ENCODE measurements at regions not wholly inside any gene's neighbourhood (a gene's known extent, or its start where the extent isn't known, plus 50 kb on each side); places are given as distances from the start of the nearest gene placed in this dataset.

DNA sequence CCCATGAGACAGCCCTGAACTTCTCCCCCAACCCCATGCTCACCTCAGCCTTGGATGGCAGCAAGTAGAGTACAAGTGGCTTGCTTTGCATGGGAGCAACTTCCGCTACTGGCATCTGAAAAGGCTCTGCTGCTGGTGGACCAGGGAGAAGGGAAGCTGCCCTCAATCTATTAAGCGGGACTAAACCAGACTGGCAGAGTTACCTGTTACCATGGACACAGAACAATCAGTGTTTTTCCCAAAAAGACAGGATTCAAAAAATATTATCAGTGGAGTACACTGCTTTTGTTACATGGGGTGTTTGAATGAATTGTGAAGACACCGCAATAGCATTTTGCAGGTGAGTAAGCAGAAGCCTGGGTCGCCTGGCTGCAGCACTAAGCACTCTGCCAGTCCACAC is 631.4 kb upstream of the B3GAT1 start:
- Histone ChIP-seq H3K9me3 (no peaks in the 10 kb centered on the region), H3K36me3 (no peaks in the 10 kb centered on the region), H3K27me3 (no peaks in the 10 kb centered on the region), H3K4me3 (no peak overlapping the region), H3K27ac (no peak overlapping the region), H3K4me1 (no peaks in the 10 kb centered on the region)
- TF ChIP-seq POLR2AphosphoS5 (IDR thresholded peaks at IDR 0.05) (no peak), POLR2A (IDR thresholded peaks at IDR 0.05) (no peak), EP300 (IDR thresholded peaks at IDR 0.05) (no peak)
- TF ChIP-seq, protein P1, sequence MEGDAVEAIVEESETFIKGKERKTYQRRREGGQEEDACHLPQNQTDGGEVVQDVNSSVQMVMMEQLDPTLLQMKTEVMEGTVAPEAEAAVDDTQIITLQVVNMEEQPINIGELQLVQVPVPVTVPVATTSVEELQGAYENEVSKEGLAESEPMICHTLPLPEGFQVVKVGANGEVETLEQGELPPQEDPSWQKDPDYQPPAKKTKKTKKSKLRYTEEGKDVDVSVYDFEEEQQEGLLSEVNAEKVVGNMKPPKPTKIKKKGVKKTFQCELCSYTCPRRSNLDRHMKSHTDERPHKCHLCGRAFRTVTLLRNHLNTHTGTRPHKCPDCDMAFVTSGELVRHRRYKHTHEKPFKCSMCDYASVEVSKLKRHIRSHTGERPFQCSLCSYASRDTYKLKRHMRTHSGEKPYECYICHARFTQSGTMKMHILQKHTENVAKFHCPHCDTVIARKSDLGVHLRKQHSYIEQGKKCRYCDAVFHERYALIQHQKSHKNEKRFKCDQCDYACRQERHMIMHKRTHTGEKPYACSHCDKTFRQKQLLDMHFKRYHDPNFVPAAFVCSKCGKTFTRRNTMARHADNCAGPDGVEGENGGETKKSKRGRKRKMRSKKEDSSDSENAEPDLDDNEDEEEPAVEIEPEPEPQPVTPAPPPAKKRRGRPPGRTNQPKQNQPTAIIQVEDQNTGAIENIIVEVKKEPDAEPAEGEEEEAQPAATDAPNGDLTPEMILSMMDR (IDR thresholded peaks at IDR 0.05): no peak
- WGBS, 2 donors: 84 to 88% methylated on average over 3 to 4 of the region's 4 CpGs
- DNase-seq (no peak), ATAC-seq (ENCODE audit: low FRiP score in 2 of 2) (no peak)

DNA sequence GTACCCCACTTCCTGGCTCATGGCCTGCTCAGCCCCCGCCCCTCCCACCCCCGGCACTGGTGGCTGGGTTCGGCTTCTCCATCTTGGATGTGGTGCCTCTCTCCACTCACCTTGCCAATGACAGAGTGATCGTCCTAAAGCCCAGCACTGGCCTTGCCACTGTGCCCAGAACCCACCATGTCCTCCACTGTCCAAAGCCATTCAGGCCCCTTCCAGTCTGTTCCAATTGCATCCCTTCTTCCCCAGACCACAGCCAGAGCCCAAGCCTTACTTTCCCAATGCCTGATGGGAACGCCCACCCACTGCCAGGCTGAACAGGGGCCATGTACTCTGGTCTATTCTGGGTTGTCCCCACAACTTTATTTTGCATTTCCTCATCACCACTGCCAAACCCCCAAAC is 625.8 kb upstream of the B3GAT1 start:
- Histone ChIP-seq H3K4me3 (no peak overlapping the region), H3K27ac (no peak overlapping the region), H3K36me3 (no peaks in the 10 kb centered on the region), H3K9me3 (no peaks in the 10 kb centered on the region), H3K4me1 (no peaks in the 10 kb centered on the region), H3K27me3 (no peaks in the 10 kb centered on the region)
- peak in 1 of 2 donors; percentile 36 for DNase-seq
- peak in 1 of 2 donors; percentile 57 for ATAC-seq (ENCODE audit: low FRiP score in 2 of 2)
- TF ChIP-seq EP300 (IDR thresholded peaks at IDR 0.05) (no peak), POLR2A (IDR thresholded peaks at IDR 0.05) (no peak), POLR2AphosphoS5 (IDR thresholded peaks at IDR 0.05) (no peak)
- TF ChIP-seq, protein P1 (IDR thresholded peaks at IDR 0.05): no peak
- WGBS, 2 donors: 66 to 87% methylated on average over 2 to 5 of the region's 5 CpGs

DNA sequence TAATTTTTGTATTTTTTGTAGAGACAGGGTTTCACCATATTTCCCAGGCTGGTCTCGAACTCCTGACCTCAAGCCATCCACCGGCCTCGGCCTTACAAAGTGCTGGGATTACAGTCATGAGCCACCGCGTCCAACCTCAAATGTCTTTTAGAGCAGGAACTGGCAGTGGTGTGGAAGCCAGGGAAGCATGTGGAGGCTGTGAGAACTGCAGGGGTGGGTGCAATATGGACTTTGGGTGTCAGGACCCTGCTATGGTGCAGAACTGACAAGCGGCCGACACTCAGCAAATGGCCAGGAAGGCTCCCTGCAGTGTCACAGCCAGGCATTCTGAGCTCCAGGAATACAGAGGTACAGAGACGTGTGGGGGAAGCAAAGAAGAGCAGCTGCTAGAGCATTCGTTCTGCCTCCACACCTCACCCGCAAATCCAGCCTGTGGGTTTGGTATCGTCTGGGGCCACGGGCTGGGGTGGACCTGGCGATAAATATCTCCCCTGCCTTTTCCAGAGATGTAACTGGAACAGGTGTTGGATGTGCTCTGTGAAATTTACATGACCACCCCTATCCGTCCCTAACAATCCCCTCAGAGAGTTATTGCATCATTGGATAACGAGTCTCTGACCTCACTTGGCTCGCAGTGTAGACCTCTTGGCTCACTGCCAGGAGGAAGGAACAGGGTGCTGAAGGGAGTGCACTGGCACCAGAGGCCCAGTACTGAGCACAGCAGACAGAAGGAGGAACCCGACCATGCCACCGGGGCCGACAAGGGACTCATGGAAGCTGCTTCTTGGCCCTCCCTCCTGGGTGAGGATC is 624.7 kb upstream of the B3GAT1 start:
- Histone ChIP-seq H3K9me3 (no peaks in the 10 kb centered on the region), H3K27me3 (no peaks in the 10 kb centered on the region), H3K36me3 (no peaks in the 10 kb centered on the region), H3K4me1 (no peaks in the 10 kb centered on the region), H3K4me3 (no peak overlapping the region), H3K27ac (no peak overlapping the region)
- 76 to 82% methylated on average over 17 to 19 of the region's 19 CpGs for WGBS, 2 donors
- ATAC-seq (ENCODE audit: low FRiP score in 2 of 2) (no peak), DNase-seq (no peak)
- TF ChIP-seq EP300 (IDR thresholded peaks at IDR 0.05) (no peak), POLR2A (IDR thresholded peaks at IDR 0.05) (no peak), POLR2AphosphoS5 (IDR thresholded peaks at IDR 0.05) (no peak)
- TF ChIP-seq, protein P1 (IDR thresholded peaks at IDR 0.05): no peak

DNA sequence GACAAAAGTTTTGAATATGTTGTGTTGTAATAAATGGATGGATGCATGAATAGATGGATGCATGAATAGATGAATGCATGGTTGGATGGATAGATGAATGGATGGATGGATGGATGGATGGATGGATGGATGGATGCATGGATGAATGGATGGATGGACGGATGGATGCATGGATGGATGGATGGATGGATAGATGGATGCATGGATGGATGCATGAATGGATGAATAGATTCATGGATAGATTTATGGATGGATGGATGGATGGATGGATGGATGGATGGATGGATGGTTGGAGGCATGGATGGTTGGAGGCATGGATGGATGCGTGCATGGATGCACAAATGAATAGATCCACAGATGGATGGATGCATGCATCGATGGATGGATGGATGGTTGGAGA is 623.2 kb upstream of the B3GAT1 start:
- H3K9me3 ChIP-seq: no peaks in the 10 kb centered on the region
- DNase-seq (no peak), ATAC-seq (ENCODE audit: low FRiP score in 2 of 2) (no peak)
- no peak for TF ChIP-seq POLR2A (IDR thresholded peaks at IDR 0.05)
- TF ChIP-seq EP300 (IDR thresholded peaks at IDR 0.05): no peak
- TF ChIP-seq, protein P1 (IDR thresholded peaks at IDR 0.05): no peak
- TF ChIP-seq POLR2AphosphoS5 (IDR thresholded peaks at IDR 0.05): no peak
- no peak overlapping the region for H3K4me3 ChIP-seq
- H3K4me1 ChIP-seq: no peaks in the 10 kb centered on the region
- WGBS, 2 donors: 85 to 95% methylated on average over 3 of the region's 3 CpGs
- H3K36me3 ChIP-seq: no peaks in the 10 kb centered on the region
- H3K27ac ChIP-seq: no peak overlapping the region
- H3K27me3 ChIP-seq: no peaks in the 10 kb centered on the region

DNA sequence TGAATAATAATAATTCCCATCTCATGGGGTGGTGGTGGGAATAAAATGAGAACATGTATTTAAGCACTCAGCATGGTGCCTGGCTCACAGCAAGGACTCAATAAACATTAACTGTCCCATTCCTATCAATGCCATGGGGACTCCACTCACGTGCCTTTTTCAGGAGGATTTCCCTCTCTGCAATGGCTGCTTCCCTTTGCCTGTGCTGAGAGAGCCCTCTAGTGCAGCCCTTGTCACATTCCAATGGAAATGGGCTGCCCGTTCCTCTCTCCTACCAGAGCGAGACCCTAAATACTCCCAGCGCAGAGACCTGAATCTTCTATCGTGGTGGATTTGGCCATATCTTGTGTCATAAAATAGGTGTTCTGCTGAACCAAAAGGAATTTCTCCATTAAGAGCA is 621.5 kb upstream of the B3GAT1 start:
- ATAC-seq (ENCODE audit: low FRiP score in 2 of 2) (no peak), DNase-seq (no peak)
- Histone ChIP-seq H3K9me3 (no peaks in the 10 kb centered on the region), H3K4me3 (no peak overlapping the region), H3K27me3 (no peaks in the 10 kb centered on the region), H3K27ac (no peak overlapping the region), H3K36me3 (no peaks in the 10 kb centered on the region), H3K4me1 (no peaks in the 10 kb centered on the region)
- WGBS, 2 donors: 17 to 41% methylated on average over 5 of the region's 5 CpGs
- TF ChIP-seq POLR2A (IDR thresholded peaks at IDR 0.05) (no peak), EP300 (IDR thresholded peaks at IDR 0.05) (no peak), POLR2AphosphoS5 (IDR thresholded peaks at IDR 0.05) (no peak)
- TF ChIP-seq, protein P1 (IDR thresholded peaks at IDR 0.05): no peak
